ENCODE measurements at regions not wholly inside any gene's neighbourhood (a gene's known extent, or its start where the extent isn't known, plus 50 kb on each side); places are given as distances from the start of the nearest gene placed in this dataset.

DNA sequence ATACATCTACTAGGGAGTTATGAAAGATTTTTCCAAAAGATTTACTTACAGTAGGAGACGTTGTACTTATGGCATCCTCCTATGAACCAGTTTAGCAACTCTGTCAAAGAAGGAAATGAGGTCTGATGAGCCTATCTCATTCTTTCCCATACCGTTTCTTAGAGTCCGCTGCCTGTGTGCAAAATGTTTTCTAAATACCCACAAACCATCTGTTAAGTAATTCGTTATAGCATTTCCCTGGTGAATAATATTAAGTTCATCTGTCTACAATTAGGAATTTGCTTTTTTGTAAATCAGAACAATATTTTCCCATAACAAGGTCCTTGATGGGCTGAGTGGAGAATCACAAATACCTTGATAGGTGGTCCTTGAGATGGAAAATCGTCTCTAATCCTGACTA, 178.8 kb upstream of the TMTC4 start:
- no peak for DNase-seq

DNA sequence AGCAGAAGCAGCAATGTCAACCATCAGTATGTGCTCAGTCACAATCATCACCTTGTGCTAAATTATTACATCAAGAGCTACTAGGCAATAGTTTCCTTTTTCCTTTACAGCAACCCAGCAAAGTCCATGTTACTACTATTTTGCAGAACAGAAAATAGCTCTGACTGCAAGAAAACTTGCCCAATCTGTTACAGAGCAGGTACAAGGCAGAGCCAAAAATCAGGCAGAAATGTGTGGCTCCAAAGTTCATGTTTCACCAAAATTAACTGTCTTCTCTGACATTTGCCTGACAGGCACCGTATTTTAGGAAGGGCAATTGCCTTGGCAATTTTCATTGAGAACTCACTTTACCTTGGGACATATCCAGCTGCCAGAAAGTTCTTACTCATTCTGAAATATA, 177.6 kb upstream of the TMTC4 start:
- no peak for DNase-seq

DNA sequence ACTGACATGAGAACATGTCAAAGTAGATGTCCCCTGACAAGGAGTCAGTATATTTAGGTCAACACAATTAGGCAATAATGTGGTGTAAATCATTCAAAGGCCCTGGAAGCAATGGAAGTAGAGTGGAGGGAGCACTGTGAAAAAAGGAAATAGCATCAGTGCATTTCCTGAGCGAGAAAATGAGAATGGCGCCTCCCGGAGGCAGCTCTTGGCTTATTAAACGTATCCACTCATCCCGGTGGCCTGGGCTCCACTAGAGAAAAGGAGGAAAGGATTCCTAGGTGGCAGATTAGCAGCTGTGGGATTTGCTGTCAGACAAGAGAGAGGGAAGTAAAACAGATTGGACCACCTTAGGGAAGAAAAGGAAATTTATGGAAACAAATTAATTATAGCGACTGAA, 173.7 kb upstream of the TMTC4 start:
- DNase-seq: no peak

DNA sequence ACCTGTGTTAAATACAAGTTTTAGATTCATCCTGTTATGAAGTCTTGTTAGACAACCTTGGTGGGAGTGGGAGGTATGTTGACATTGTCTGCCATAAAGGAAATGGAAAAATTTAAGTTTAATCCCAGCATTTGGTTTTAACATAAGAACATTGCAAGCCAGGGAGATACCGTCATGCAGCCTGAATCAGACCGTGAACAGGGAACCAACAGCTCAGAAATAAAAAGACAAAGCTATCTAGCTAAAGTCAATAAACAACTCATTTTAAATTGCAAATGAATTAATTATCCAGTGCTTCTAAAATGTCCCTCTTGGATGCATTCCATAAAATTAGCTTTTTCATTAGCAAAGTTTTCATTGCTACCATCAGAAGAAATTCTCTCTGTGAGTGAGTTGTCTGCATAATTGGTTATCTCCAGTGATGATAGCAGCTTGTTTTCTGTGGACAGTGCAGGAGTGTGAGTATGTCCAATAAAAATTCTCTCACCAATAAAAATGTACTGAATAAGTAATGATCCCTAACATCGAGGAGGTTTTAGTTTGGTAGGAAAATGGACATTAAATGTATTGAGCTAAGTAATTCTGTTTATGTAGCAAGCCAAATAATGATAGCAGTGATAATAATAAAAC, 170.6 kb upstream of the TMTC4 start:
- no peak for DNase-seq

DNA sequence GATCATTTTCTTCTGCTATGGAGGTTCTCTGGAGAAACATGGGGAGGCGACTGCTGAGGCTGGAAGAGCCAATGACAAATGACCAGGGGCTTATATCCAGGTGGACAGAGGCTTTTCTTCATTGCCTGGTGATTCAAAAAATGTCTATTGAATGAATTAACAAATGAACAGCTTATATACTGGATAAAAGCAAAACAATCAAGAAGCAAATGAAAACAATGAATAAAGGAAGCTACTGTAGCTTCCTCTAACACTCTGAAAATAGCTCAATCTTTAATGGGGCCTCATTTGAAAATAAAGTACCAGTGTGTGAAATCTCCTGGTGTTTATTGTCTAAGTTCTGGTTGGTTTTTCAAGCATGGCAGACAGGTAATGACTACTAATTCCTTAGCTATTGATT, 167.5 kb upstream of the TMTC4 start:
- DNase-seq: no peak

DNA sequence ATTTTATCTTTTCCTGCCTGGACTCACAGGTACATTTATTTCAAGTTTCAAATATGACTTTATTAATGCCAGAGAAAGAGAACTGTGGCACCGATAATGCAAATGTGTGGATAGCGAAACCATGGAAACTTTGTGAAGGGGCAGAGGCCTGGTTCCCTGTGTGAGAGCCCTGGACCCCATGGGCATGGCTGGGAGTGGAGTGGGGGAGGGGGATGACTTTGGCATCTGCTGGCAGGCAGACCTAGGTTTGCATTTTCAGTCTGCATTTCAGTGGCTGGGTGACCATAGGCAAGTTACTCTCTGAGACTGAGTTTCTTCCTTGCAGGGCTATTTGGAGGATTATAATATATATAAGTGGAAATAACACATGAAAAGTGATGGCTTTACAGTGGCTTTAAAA, 163.8 kb upstream of the TMTC4 start:
- no peak for DNase-seq

DNA sequence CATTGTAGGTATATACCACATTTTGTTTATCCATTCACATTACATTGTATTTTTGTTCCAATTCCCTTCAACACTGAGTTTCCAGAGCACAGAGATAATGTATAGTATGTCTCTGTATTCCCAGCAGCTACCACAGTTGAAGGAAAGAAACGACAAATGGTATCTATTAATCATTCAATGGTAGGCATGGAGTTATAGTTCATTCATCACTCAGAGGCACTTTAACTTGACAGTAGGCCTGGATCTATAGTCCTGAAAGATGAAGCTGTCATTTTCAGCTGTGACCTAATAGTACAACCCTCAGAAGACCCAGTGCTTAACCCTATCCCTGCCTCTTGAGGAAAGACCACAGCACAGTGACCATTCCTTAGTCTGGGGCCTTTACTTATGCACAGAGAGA, 163.0 kb upstream of the TMTC4 start:
- DNase-seq: no peak

DNA sequence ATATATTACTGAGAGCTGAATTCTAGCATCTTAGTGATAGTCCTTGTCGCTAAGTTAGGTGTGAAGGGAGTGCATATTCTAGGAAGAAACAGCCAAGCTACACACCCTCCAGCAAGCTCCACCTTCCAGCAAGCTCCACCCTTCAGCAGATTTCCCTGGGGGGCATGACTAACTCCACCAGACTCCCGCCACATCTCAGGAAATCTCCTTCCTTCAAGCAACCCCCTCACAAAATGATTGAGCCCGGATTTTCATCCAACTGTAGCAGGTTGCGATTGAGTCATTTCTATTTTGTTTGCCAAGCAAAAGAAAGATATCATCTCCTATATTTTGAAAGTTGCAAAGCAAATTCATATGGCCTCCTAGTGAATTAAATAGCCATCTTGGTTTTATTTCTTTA, 162.1 kb upstream of the TMTC4 start:
- DNase-seq: no peak

DNA sequence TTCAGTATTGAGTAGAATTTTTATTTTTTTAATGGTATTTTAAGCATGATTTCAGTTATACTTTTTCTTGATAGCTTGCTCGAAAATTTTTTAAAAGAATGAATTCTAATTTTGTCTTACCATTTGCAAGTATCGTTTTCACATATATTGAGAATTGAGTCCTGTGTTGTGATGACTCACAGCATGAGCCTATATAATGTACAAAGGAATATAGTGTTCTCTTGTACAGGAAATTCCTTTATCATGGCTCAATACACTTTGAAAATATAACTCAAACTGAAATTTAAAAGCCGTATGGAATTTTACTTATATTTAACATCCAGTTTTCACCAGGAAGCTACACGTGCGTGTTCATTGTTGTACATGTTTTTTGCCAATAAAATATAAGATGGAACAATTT, 161.1 kb upstream of the TMTC4 start:
- no peak for DNase-seq

DNA sequence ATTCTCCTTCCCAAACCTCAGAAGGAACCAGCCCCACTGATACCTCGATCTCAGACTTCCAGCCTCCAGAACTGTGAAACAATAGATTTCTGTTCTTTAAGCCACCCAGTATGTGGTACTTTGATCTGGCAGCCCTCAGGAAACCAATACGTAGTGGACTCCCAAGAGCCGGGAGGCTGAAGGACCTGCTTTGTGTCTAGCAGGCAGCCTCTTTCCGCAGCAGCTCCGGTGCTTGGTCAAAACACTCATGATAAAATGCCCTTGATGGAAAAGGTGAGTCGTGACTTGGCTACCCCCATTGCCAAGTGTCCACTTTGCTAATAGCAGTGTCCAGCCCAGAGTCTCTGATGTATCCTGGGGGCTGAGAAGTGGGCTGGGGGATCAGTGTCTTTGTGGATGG, 158.8 kb upstream of the TMTC4 start:
- DNase-seq: no peak

DNA sequence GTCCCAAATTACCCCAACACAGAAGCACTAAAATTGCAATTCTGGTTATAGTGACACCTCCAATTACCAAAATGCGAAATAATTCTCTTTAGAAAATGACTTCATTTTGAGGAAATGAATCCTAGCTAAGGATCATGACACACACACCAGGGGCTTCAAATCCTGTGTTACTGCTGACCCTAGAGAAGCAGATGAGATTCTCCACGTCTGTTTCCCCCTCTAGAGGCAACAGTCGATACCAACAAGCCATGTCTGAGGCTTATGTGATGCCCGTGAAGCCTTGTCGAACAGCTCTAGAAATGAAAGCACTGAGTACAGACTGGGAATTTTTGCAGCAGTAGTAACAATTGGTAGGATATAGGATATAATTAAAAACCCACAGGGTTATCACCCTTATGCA, 153.6 kb upstream of the TMTC4 start:
- no peak for DNase-seq

DNA sequence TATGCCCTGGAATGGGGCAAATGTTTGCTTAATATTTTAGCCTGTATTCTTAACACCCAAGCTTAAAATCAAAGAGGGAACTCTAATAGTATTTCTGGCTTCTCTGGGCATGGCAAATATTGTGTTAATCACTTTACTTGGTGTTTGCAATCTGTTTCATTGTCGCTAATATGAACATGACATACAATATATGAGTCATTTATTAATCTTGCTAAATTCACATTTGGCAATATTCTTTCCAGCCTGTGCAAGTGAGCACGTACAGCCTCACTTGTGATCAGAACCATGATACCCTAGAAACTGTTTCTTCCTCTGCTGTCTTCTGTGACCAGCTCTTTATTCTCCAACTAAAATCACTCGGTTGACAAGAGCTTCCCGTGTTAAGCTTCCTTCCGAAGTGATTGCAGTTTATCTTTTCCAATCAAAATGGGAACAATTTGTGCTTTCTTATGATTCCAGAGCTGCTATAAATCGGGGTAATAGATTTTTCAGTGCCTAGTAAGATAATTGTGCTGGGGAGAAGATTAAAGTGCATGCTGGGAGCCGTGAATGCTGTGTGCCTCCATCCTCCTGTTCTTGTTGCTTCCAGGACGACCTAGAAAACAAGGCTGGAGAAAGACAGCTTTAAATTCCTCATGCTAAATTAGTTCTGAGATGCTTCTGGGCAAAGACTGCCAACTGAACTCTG, 153.0 kb upstream of the TMTC4 start:
- DNase-seq: no peak

DNA sequence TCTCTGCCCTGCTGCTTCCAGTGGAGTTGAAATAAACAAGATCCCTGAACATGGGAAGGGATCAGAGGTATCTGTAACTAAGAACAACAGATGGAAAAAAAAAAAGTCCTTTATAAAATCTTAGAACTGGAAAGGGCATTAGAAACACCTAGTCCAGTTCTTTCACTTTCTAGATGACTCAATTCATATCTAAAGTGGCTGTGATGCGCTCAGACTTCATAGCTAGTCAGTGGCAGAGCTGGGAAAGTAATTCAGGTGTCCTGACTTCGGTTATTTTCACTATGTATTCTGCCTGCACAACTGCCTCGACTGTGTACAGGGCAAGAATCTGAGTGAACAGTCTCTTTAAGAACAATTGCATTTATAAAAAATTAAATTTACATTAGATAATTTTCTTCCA, 151.8 kb upstream of the TMTC4 start:
- no peak for DNase-seq

DNA sequence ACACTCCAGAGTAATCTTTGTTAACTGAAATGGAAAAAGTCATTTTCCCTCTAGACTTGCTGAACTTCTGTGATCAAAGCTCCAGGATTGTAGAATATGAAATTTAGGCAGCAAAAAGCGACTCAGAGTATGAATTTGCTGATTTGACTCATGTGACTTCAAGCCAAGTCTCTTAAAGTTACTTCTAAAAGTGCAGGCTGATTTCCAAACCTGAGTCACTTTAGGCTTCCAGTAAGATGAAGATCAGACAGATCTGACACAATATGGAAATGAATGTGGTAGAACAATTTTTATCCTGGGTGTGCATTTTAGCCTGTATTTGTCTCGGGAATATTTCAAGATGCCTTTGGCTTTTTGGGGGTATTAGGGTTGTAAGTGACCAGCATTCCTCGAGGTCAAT, 151.0 kb upstream of the TMTC4 start:
- DNase-seq: no peak

DNA sequence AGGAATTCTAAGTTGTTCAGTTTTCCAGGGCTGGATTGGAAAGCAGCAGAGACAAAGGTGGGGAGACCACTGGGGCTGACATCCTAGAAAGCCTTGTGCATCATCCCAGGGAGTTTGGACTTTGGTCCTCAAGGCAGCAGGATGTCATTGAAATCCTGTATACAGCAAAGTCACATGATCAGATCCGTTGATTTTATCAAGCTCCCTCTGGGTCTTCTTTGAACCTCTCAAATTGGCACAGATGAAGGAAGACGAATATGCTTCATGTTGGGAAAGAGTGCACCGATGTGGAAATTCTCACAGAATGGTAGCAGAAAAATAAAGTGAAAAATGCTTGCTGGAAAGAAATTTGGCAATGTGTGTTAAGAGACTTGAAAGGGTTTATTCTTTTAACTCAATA, 149.8 kb upstream of the TMTC4 start:
- no peak for DNase-seq

DNA sequence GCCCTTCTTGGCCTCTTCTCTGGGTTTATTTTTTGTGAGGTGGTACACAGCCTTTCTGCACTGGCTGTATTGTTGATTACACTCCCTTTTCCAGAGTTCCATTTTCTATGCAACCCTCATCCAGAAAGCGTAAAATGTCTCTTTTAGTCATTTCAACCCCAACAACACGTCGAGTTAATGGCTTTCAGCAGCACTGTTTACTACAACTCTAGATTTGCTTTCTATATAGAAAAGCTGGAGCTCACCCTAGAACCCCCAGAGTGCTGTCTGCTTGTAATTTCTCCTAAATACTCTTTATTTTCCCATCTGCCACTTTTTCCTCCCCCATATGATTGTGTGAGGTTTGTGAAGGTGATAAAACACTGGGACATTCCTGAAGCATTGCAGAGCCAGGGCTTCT, 148.9 kb upstream of the TMTC4 start:
- DNase-seq: no peak

DNA sequence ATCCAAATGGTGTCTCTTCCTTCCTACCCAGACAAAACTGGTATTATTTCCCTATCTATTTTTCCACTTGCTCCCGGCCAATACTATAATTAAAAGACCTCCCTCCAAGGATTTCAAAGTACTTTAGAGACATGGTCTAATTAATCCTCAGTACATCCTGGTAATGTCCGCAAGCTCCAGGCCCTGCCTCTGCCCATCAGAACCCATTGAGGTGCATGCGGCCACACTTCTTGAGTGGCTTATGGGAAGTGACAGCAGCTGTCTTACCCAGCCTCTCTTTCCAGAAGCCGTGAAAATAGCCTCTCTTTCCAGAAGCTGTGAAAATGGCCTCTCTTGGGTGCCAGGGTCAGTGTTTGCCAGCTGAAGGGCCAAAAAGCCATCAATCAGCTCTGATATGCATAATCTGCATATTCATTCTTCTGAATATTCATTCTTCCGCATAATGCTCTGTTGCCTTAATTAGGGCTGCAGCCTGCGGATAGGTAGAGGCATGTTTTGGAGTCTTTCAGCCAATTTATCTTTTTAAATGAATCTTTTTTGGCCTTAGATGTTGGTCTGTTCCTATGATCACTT, 148.4 kb upstream of the TMTC4 start:
- DNase-seq: no peak

DNA sequence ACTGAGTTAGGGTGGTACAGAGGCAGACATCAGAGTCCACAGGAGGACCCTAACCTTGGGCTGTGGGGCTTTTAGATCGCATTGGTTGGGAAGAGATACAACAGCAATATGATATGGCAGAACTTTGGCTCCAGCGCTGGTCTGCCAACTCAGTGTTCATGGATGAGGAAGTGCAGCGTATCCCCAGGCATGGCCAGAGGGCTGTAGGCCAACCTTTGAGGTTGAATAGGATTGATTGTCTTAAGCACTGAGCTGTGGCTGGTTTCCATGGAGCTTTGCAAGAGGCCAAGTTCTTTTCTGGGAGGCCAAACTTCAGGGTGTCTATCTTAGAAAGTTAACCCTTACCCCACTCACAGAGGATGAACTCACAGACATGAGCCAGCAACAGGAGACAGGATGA, 144.1 kb upstream of the TMTC4 start:
- no peak for DNase-seq

DNA sequence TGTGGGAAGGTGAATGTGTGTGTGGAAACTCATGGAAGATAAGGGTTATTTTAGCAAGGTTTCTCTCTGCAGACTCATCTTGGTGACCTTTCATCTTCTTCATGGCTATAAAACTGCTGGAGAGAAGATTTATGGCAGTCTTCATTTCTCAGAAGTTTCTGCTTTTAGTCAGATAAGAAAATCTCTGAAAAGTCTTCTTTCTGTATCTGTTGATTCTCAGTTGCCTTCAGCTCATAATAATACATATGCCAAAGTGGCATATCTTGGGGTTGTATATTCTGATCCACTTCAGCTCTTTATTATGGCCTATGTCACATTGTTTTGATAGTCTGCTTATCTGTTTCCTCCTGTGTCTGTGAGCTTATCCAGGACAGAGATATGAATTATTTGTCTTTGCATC, 143.3 kb upstream of the TMTC4 start:
- DNase-seq: no peak

DNA sequence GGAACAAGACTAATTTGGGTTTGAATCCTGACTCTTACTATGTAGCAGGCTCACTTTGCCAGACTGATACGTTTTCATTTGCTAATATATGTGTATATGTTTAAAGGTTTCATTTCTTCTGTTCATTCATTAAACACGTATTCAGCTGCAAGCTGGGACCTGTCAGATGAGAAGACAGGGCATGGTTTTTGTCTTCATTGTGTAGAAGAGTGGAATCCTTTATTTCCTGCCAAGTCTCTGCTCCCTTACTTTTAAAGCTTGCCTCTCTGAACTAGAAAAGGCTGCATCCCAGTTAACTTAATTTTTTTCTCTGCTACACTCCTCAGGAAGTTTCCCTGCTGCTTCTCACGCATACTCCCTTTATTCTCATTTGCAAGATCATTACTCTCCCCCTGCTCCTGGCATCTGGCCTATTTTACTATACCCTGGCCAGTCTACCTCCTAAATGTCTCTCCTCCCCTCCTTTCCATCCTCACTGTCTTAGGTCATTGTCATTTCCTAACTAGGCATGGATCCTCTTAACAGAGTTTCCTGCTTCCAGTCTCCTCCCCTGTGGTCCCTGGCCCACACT, 141.0 kb upstream of the TMTC4 start:
- no peak for DNase-seq

DNA sequence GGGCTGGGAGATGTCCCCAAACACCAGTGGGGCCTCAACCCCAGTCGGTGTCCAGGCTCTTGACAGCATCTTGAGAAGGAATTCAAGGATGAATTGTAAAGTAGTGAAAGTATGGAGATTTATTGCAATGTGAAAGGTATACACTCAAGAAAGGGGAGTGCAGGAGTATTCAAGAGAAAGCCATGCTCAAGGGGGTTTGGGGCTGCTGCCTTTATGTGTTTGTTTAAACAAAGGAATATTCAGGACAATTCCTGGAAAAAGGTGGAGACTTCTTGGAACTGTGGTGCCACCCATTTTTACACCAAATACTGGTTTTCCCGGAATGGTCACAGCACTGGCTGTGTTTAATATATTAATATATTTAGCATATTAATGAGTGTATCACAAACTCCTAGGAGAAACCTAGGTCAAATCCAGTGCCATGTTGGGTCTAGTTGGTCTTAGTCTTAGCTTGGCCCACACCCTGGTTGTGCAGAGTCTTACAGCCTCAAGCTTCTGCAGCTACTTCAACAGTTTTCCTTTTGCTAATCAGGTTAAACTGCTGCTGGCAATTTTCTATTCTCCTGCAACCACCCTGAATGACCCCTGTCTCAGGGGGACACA, 138.5 kb upstream of the TMTC4 start:
- no peak for DNase-seq

DNA sequence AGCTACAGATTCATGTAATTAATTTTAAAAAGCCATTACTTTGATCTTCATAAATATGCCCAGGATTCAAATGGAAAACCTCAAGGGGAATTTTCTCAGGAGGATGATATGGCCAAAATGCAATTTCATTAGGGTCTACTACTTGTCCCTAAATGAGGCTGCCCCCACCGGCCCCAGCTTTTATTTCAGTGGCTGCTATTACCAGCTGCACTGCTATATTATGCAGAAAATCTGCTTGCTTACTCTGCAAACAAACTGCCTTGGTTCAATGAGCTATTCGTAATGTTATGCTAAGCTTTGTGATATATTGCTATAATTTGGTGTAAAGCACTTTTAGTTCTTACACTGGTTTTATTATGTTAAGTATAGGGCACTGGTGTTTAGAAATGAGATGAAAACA, 137.3 kb upstream of the TMTC4 start:
- no peak for DNase-seq

DNA sequence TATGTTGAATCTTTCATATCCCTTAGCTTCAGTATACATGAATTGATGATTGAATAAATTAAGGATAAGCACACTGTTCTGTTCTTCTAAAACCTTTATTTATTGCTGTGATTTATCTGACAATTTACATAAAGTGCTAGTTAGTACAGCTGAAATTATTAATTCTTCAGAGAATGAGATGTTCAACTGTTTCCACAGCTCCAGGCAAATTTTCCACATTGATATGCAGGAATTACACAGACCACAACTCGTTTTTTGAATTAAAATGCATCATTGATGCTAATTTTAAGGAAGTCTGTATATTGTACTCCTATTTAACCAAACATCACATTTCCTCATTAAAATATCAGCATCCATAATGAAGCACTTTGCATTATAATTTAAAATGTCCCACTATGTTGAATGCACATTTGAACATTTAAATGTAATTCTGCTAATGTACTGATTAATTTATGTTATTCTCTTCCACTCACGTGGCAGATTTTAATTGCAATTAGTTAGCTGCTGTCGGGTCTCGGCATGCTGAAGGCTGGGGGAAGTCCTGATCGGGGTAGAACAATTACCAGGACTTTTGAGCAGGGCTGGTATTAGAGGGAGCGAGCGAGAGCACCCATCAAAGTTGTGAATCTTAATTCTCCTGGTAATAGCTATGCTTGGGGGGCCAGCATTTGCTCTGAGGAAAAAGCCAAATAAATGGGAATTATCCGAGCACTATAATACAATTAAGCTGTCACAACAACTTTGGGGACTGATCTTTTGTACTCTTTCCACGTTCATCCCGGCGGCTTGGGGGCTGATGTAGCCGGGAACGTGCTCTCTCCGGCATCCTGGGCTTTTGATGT, 136.7 kb upstream of the TMTC4 start:
- DNase-seq: no peak

Measured in RPMI8226 (cell line).